Peyer's patch (tissue), 4 donors: ENCODE measurements at regions not wholly inside any gene's neighbourhood (a gene's known extent, or its start where the extent isn't known, plus 50 kb on each side); places are given as distances from the start of the nearest gene placed in this dataset.

ENCODE experiments used
- DNase-seq, 3 donors: peaks; one replicate each; pipeline ENCODE4 v3.0.0-alpha.2; 2017 to 2019
- H3K27ac ChIP-seq, 4 donors: fragments of 200-600 bp; sonication (generic); one replicate each; pipeline ENCODE4 v1.5.1; 2016 to 2019
- H3K27me3 ChIP-seq, 2 donors: fragments of 200-600 bp; sonication (generic); one replicate each; pipeline ENCODE4 v1.5.1; 2019
- H3K36me3 ChIP-seq, 3 donors: fragments of 200-600 bp; sonication (generic); one replicate each; pipeline ENCODE4 v1.5.1; 2016 to 2019
- H3K4me1 ChIP-seq, 4 donors: fragments of 200-600 bp; sonication (generic); one replicate each; pipeline ENCODE4 v1.5.1; 2016 to 2019
- H3K4me3 ChIP-seq, 4 donors: fragments of 200-600 bp; sonication (generic); 1 replicate in 3 of 4; 2 replicates in 1 of 4; pipeline ENCODE4 v1.5.1; 2016 to 2019; ENCODE audit warnings: mild to moderate bottlenecking in 1 of 4
- H3K9me3 ChIP-seq, 4 donors: fragments of 200-600 bp; sonication (generic); one replicate each; pipeline ENCODE4 v1.5.1; 2016 to 2019; ENCODE audit warnings: mild to moderate bottlenecking in 1 of 4
- CTCF ChIP-seq, 6 experiments: fragments of 450-650 bp in 4 of 6; fragments of 200-600 bp in 2 of 6; sonication (generic) in 1 of 6; IDR thresholded peaks; one replicate each; pipeline ENCODE4 v1.5.1; 2017 to 2019; ENCODE audit warnings: antibody characterized with exemption in 6 of 6, mild to moderate bottlenecking in 3 of 6, moderate library complexity in 1 of 6
- POLR2A ChIP-seq, 2 donors: fragments of 450-650 bp; IDR thresholded peaks; one replicate each; pipeline ENCODE4 v1.5.1; 2017; ENCODE audit warnings: antibody characterized with exemption in 2 of 2, mild to moderate bottlenecking in 2 of 2, moderate library complexity in 2 of 2

GRCh38 chrX:40496728-40497127, 84.0 kb upstream of the ATP6AP2 start:
- no peak for DNase-seq
- no peak overlapping the region for H3K4me3 ChIP-seq
- no peaks in the 10 kb centered on the region for H3K4me1 ChIP-seq
- no peak overlapping the region for H3K27ac ChIP-seq
- TF ChIP-seq CTCF (IDR thresholded peaks at IDR 0.05) (no peak), POLR2A (IDR thresholded peaks at IDR 0.05) (no peak)
- no peaks in the 10 kb centered on the region for H3K36me3 ChIP-seq
- no peaks in the 10 kb centered on the region for H3K27me3 ChIP-seq
- H3K9me3 ChIP-seq = no peaks in the 10 kb centered on the region

DNA sequence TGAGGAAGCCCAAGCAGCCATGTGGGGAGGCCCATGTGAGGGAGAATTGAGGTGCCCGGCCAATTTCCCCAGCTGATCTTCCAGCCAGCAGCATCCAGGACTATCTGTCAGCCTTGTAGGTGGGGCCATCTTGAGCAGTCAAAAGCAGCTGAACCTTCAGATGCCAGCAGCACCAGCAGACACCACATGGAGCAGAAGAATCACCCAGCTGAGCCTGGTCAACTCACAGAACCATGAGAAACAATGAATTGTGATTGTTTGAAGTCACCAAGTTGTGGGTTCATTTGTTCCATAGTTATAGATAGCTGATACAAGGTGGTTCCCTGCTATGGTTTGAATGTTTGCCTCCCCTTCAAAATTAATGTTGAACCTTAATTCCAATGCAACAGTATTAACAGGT, 85.1 kb upstream of the ATP6AP2 start:
- Histone ChIP-seq H3K4me3 (no peak overlapping the region), H3K4me1 (no peaks in the 10 kb centered on the region), H3K27ac (no peak overlapping the region), H3K27me3 (no peaks in the 10 kb centered on the region), H3K9me3 (no peaks in the 10 kb centered on the region), H3K36me3 (no peaks in the 10 kb centered on the region)
- TF ChIP-seq POLR2A (IDR thresholded peaks at IDR 0.05) (no peak), CTCF (IDR thresholded peaks at IDR 0.05) (no peak)
- DNase-seq = no peak

GRCh38 chrX:40494005-40494404, 86.8 kb upstream of the ATP6AP2 start:
- no peak for TF ChIP-seq CTCF (IDR thresholded peaks at IDR 0.05)
- no peaks in the 10 kb centered on the region for H3K9me3 ChIP-seq
- no peaks in the 10 kb centered on the region for H3K27me3 ChIP-seq
- no peak for DNase-seq
- no peaks in the 10 kb centered on the region for H3K36me3 ChIP-seq
- H3K4me3 ChIP-seq = no peak overlapping the region
- H3K27ac ChIP-seq = no peak overlapping the region
- no peaks in the 10 kb centered on the region for H3K4me1 ChIP-seq

- no peaks in the 10 kb centered on the region for H3K27me3 ChIP-seq
- no peaks in the 10 kb centered on the region for H3K9me3 ChIP-seq
- DNase-seq = no peak
- H3K4me3 ChIP-seq = no peak overlapping the region
- H3K36me3 ChIP-seq = no peaks in the 10 kb centered on the region
- TF ChIP-seq POLR2A (IDR thresholded peaks at IDR 0.05) (no peak), CTCF (IDR thresholded peaks at IDR 0.05) (no peak)
- no peak overlapping the region for H3K27ac ChIP-seq
- no peaks in the 10 kb centered on the region for H3K4me1 ChIP-seq
Measured at GRCh38 chrX:40488296-40488695, 92.5 kb upstream of the ATP6AP2 start.

DNA sequence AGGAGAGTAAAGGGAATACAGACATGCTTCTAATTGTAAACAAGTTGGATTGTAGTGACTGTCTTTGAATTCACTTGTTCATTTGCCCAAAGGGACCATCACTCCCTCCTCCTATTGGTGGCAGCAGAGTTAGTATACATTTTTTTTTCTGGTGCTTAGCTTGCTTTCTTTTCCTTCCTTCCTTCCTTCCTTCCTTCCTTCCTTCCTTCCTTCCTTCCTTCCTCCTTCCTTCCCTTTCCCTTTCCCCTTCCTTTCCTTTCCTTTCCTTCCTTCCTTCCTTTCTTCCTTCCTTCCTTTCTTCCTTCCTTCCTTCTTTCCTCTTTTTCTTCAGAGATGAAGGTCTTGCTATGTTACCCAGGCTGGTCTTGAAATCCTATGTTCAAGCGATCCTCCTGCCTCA, 94.8 kb upstream of the ATP6AP2 start:
- H3K9me3 ChIP-seq = no peaks in the 10 kb centered on the region
- H3K4me3 ChIP-seq = no peak overlapping the region
- TF ChIP-seq POLR2A (IDR thresholded peaks at IDR 0.05) (no peak), CTCF (IDR thresholded peaks at IDR 0.05) (no peak)
- no peaks in the 10 kb centered on the region for H3K36me3 ChIP-seq
- no peak overlapping the region for H3K27ac ChIP-seq
- DNase-seq = no peak
- no peaks in the 10 kb centered on the region for H3K27me3 ChIP-seq
- no peaks in the 10 kb centered on the region for H3K4me1 ChIP-seq

DNA sequence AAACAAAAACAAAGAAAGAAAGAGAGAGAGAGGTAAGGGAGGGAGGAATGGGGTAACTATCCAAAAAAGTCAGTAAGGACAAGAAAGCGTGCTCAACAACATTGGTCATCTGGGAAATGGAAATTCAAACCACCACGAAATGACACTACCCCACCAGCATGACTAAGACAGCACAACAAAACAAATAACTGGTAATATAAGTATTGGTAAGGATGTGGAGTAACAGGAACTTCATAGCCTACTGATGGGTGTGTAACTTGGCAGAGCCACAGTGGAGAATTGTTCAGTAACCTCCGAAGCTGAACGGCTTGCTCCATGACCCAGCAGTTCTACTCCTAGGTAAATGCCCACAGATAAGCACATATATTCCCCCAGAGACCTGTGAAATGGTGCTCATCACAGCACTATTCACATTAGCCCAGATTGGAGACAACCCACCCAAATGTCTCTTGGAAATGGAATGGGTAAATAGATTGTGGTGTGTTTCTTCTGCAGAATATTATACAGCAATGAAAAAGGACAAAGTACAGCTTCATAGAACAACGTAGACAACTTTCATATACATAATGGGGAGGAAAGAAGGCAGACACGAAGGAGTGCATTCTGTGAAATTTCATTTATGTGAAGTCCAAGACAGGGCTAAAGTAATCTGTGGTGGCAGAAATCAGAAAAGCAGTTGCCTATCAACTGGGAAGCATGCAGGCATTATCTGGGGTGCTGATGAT, 95.5 kb upstream of the ATP6AP2 start:
- no peak for DNase-seq
- Histone ChIP-seq H3K4me3 (no peak overlapping the region), H3K27ac (no peak overlapping the region), H3K9me3 (no peaks in the 10 kb centered on the region), H3K27me3 (no peaks in the 10 kb centered on the region), H3K36me3 (no peaks in the 10 kb centered on the region), H3K4me1 (no peaks in the 10 kb centered on the region)
- TF ChIP-seq POLR2A (IDR thresholded peaks at IDR 0.05) (no peak), CTCF (IDR thresholded peaks at IDR 0.05) (no peak)
